A549 (cell line): ENCODE measurements at regions not wholly inside any gene's neighbourhood (a gene's known extent, or its start where the extent isn't known, plus 50 kb on each side); places are given as distances from the start of the nearest gene placed in this dataset.

Experiments
- CEBPB ChIP-seq, 2 experiments: fragments of >200 bp in 1 of 2; sonication (Bioruptor Twin) in 1 of 2; formaldehyde crosslinking in 1 of 2; IDR thresholded peaks; 2 replicates each; pipeline ENCODE4 v1.6.1; 2012 to 2016
- JUN ChIP-seq, 2 experiments: fragments of >200 bp; sonication (Bioruptor Twin); formaldehyde crosslinking; IDR thresholded peaks; 2 replicates in 1 of 2; 3 replicates in 1 of 2; pipeline ENCODE4 v1.6.1; 2016 to 2017
- KDM1A ChIP-seq: fragments of 200-600 bp; sonication (generic); IDR thresholded peaks from 2 replicates; pipeline ENCODE4 v1.6.1; 2016; ENCODE audit warnings: low read depth, mild to moderate bottlenecking
- POLR2A ChIP-seq: IDR thresholded peaks from 2 replicates; pipeline ENCODE4 v1.6.1; 2012; ENCODE audit warnings: mild to moderate bottlenecking, low read length
- SMC3 ChIP-seq: fragments of >200 bp; sonication (Bioruptor Twin); formaldehyde crosslinking; IDR thresholded peaks from 3 replicates; pipeline ENCODE4 v1.6.1; 2018; ENCODE audit warnings: inconsistent platforms
- ZC3H11A ChIP-seq: fragments of 450-650 bp; IDR thresholded peaks from 2 replicates; pipeline ENCODE4 v1.6.1; 2014; ENCODE audit warnings: antibody characterized with exemption, mild to moderate bottlenecking
- TF ChIP-seq, protein P1 (sequence below): fragments of >200 bp; sonication (Bioruptor Twin); formaldehyde crosslinking; IDR thresholded peaks from 3 replicates; pipeline ENCODE4 v1.5.1; 2016
- TF ChIP-seq, protein P2 (sequence below): fragments of 450-650 bp; IDR thresholded peaks from 2 replicates; pipeline ENCODE4 v1.6.1; 2014; ENCODE audit warnings: antibody characterized with exemption
- TF ChIP-seq, protein P3 (sequence below): IDR thresholded peaks from 2 replicates; pipeline ENCODE4 v1.6.1; 2012
- TF ChIP-seq, protein P4 (sequence below): fragments of 200-600 bp; sonication (generic); IDR thresholded peaks from 2 replicates; pipeline ENCODE4 v1.6.1; 2016; ENCODE audit warnings: antibody characterized with exemption, mild to moderate bottlenecking, moderate library complexity
- TF ChIP-seq, protein P5 (sequence below): IDR thresholded peaks from 2 replicates; pipeline ENCODE4 v1.6.1; 2012

DNA sequence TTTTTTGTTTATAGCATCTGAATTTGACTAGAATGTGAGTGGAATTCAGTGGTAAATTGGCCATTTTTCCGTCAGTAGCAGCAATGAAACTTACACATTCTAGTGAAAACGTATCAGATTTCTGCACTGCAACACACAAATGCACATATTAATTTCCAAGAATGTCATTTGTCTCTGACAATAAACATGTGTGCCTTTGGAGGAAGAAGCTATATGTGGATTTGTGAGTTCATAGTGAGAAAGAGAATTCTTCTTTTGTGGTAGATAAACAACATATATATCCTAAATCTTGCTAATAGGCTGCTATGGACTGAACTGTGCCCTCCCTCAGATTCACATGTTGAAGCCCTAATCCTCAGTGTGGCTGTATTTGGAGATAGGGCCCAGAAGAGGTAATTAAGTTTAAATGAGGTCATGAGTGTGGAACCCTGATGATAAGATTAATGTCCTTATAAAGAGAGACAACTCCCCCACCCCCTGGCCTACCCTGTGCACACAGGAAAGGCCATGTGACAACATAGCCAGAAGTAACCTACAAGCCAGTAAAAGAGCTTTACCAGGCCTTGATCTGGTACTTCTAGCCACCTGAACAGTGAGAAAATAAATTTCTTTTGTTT, 200.2 kb upstream of the EYA4 start:
- TF ChIP-seq CEBPB (IDR thresholded peaks at IDR 0.05), result no peak
- TF ChIP-seq JUN (IDR thresholded peaks at IDR 0.05), result no peak
- TF ChIP-seq, protein P1, sequence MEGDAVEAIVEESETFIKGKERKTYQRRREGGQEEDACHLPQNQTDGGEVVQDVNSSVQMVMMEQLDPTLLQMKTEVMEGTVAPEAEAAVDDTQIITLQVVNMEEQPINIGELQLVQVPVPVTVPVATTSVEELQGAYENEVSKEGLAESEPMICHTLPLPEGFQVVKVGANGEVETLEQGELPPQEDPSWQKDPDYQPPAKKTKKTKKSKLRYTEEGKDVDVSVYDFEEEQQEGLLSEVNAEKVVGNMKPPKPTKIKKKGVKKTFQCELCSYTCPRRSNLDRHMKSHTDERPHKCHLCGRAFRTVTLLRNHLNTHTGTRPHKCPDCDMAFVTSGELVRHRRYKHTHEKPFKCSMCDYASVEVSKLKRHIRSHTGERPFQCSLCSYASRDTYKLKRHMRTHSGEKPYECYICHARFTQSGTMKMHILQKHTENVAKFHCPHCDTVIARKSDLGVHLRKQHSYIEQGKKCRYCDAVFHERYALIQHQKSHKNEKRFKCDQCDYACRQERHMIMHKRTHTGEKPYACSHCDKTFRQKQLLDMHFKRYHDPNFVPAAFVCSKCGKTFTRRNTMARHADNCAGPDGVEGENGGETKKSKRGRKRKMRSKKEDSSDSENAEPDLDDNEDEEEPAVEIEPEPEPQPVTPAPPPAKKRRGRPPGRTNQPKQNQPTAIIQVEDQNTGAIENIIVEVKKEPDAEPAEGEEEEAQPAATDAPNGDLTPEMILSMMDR, result no peak
- TF ChIP-seq, protein P2, sequence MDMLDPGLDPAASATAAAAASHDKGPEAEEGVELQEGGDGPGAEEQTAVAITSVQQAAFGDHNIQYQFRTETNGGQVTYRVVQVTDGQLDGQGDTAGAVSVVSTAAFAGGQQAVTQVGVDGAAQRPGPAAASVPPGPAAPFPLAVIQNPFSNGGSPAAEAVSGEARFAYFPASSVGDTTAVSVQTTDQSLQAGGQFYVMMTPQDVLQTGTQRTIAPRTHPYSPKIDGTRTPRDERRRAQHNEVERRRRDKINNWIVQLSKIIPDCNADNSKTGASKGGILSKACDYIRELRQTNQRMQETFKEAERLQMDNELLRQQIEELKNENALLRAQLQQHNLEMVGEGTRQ, result no peak
- TF ChIP-seq, protein P3, sequence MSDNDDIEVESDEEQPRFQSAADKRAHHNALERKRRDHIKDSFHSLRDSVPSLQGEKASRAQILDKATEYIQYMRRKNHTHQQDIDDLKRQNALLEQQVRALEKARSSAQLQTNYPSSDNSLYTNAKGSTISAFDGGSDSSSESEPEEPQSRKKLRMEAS, result no peak
- no peak for TF ChIP-seq ZC3H11A
- TF ChIP-seq POLR2A, result no peak
- no peak for TF ChIP-seq KDM1A
- TF ChIP-seq, protein P4, sequence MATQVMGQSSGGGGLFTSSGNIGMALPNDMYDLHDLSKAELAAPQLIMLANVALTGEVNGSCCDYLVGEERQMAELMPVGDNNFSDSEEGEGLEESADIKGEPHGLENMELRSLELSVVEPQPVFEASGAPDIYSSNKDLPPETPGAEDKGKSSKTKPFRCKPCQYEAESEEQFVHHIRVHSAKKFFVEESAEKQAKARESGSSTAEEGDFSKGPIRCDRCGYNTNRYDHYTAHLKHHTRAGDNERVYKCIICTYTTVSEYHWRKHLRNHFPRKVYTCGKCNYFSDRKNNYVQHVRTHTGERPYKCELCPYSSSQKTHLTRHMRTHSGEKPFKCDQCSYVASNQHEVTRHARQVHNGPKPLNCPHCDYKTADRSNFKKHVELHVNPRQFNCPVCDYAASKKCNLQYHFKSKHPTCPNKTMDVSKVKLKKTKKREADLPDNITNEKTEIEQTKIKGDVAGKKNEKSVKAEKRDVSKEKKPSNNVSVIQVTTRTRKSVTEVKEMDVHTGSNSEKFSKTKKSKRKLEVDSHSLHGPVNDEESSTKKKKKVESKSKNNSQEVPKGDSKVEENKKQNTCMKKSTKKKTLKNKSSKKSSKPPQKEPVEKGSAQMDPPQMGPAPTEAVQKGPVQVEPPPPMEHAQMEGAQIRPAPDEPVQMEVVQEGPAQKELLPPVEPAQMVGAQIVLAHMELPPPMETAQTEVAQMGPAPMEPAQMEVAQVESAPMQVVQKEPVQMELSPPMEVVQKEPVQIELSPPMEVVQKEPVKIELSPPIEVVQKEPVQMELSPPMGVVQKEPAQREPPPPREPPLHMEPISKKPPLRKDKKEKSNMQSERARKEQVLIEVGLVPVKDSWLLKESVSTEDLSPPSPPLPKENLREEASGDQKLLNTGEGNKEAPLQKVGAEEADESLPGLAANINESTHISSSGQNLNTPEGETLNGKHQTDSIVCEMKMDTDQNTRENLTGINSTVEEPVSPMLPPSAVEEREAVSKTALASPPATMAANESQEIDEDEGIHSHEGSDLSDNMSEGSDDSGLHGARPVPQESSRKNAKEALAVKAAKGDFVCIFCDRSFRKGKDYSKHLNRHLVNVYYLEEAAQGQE, result no peak
- TF ChIP-seq, protein P5, sequence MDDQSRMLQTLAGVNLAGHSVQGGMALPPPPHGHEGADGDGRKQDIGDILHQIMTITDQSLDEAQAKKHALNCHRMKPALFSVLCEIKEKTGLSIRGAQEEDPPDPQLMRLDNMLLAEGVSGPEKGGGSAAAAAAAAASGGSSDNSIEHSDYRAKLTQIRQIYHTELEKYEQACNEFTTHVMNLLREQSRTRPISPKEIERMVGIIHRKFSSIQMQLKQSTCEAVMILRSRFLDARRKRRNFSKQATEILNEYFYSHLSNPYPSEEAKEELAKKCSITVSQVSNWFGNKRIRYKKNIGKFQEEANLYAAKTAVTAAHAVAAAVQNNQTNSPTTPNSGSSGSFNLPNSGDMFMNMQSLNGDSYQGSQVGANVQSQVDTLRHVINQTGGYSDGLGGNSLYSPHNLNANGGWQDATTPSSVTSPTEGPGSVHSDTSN, result no peak
- TF ChIP-seq SMC3, result no peak
